ENCODE measurements at regions not wholly inside any gene's neighbourhood (a gene's known extent, or its start where the extent isn't known, plus 50 kb on each side); places are given as distances from the start of the nearest gene placed in this dataset.

DNA sequence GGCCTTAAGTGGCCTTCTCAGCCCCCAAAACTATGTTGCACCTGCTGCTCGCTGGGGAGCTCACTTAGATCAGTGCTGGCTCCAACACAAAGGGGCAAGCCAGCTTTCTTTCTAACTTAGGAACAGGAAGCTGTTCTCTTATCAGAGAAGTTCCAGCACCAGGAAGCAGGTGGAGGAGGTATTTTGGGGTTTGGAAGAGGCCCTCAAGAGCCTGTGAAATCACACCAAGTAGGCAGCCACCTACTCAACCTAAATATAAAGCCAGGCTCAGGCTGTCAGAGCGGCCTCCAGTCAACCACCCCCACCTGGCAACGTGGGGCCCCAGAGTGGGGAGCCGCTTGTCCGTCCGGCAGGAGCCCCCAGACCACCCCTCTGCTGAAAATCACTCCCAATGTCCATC lies 152.8 kb downstream of the OLFM1 start:
- TF ChIP-seq POLR2A (IDR thresholded peaks at IDR 0.05; ENCODE audit: low read depth, low read length) (no peak), TAF1 (IDR thresholded peaks at IDR 0.05; ENCODE audit: borderline replicate concordance, low read depth, low read length) (no peak), POLR2AphosphoS5 (IDR thresholded peaks at IDR 0.05; ENCODE audit: low read depth, low read length) (no peak)

Measured in GM12892 (cell line).